Urinary bladder (tissue), 3 donors: ENCODE measurements at regions not wholly inside any gene's neighbourhood (a gene's known extent, or its start where the extent isn't known, plus 50 kb on each side); places are given as distances from the start of the nearest gene placed in this dataset.
A peak's percentile ranks its signal among the peaks of the same experiment; 100 is the strongest.

Experiments
- DNase-seq: peaks from one replicate; pipeline ENCODE4 v3.0.0-alpha.2; 2015; ENCODE audit errors: extremely low spot score
- H3K27ac ChIP-seq: one replicate; pipeline ENCODE4 v1.5.1; 2013; ENCODE audit warnings: low read depth, mild to moderate bottlenecking, moderate library complexity
- H3K36me3 ChIP-seq: one replicate; pipeline ENCODE4 v1.6.1; 2013; ENCODE audit warnings: mild to moderate bottlenecking, moderate library complexity; ENCODE audit not compliant: insufficient read depth
- H3K4me1 ChIP-seq: one replicate; pipeline ENCODE4 v1.6.1; 2013; ENCODE audit warnings: mild to moderate bottlenecking, moderate library complexity; ENCODE audit not compliant: insufficient read depth
- H3K4me3 ChIP-seq: one replicate; pipeline ENCODE4 v1.5.1; 2013; ENCODE audit warnings: low read depth, low read length
- WGBS: extraction: QIAGEN DNeasy Blood & Tissue Kit; methylation state at CpG from one replicate; pipeline ENCODE4 v1.1.7; 2013; 5-methylcytosine and 5-hydroxymethylcytosine counted together
- donor health status: healthy with polysubstance abuse.
- donor health status: healthy.

DNA sequence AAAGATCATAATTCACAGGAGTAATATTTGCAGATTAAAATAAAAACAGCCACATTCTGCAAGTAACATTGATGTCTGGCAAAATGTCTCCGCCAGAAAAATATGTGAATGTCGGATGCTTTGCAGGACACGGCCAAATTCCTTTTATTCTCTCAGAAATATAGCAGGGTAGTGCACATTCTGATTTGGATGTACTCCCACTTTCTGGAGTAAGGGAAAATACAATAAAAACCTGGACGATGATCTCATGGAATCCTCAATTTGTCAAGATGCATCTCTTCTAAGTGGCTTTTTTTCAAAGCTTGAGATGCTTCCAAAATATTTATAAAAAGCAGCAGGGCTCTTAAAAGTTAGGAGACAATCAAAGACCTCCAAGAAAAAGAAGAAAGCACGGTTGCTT, 133.3 kb downstream of the TBX5 start:
- Histone ChIP-seq H3K4me1 (no peaks in the 10 kb centered on the region), H3K36me3 (no peaks in the 10 kb centered on the region), H3K4me3 (no peak overlapping the region), H3K27ac (no peak overlapping the region)
- peak; percentile 63 for DNase-seq
- 25% methylated on average over 5 of the region's 5 CpGs for WGBS

- no peaks in the 10 kb centered on the region for H3K36me3 ChIP-seq
- H3K27ac ChIP-seq: no peak overlapping the region
- H3K4me1 ChIP-seq: no peaks in the 10 kb centered on the region
- H3K4me3 ChIP-seq: no peak overlapping the region
- WGBS: 43% methylated on average over 2 of the region's 2 CpGs
- no peak for DNase-seq
These were observed 133.9 kb downstream of the TBX5 start for GRCh38 chr12:114272071-114272470.

- 65% methylated on average over 2 of the region's 2 CpGs for WGBS
- H3K36me3 ChIP-seq: no peaks in the 10 kb centered on the region
- H3K4me1 ChIP-seq: no peaks in the 10 kb centered on the region
These were observed 136.8 kb downstream of the TBX5 start for GRCh38 chr12:114269153-114269552.

GRCh38 chr12:114266536-114266935, 139.4 kb downstream of the TBX5 start:
- WGBS: 53% methylated on average over 1 of the region's 1 CpG

More at GRCh38 chr12:114269153-114269552, 136.8 kb downstream of the TBX5 start:
- Histone ChIP-seq H3K27ac (no peak overlapping the region), H3K4me3 (no peak overlapping the region)
- no peak for DNase-seq

GRCh38 chr12:114265036-114265435, 140.9 kb downstream of the TBX5 start:
- WGBS: 89% methylated on average over 3 of the region's 3 CpGs
- H3K36me3 ChIP-seq: no peaks in the 10 kb centered on the region
- DNase-seq: no peak

More at GRCh38 chr12:114266536-114266935, 139.4 kb downstream of the TBX5 start:
- H3K4me1 ChIP-seq: no peaks in the 10 kb centered on the region
- no peak overlapping the region for H3K4me3 ChIP-seq
- no peaks in the 10 kb centered on the region for H3K36me3 ChIP-seq
- H3K27ac ChIP-seq: no peak overlapping the region
- DNase-seq: no peak

DNA sequence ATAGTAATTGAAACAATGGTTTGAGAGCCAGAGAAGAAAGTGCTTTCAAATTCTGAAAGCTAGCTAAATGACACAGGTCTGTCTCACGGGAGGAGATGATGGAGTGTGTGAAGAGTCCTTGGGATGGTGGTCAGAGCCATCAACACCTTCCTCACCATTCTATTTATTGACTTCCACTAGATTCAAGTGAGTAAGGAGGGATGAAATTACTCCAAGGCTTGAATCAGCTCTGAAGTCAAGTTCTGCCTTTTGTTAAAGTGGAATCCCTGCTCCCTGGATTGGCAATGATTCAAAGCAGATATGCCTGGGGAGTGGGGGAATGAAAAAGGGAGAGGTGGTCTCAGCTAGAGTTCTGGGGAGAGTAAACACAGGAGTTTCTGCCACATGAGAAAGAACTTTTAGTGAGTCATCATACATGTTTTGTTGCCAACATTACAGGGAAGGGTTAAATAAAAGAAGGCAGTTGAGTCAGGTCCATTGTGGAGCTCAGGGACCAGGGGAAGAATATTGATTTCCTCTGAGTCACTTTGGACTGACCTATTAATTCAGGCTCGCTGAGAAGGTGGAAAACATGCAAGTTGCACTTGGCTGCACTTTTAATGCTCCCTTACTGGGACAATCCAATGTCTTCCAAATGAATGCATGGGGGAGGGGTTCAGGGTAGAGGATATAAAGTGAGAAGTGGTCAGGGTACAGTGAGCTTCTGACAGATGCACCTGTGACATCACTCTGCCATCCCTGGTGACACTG, 142.7 kb downstream of the TBX5 start:
- no peaks in the 10 kb centered on the region for H3K4me1 ChIP-seq
- no peak overlapping the region for H3K4me3 ChIP-seq
- DNase-seq: no peak
- H3K36me3 ChIP-seq: no peaks in the 10 kb centered on the region
- 59% methylated on average over 2 of the region's 2 CpGs for WGBS
- no peak overlapping the region for H3K27ac ChIP-seq

More at GRCh38 chr12:114265036-114265435, 140.9 kb downstream of the TBX5 start:
- Histone ChIP-seq H3K27ac (no peak overlapping the region), H3K4me1 (no peaks in the 10 kb centered on the region), H3K4me3 (no peak overlapping the region)

- Histone ChIP-seq H3K4me1 (no peaks in the 10 kb centered on the region), H3K27ac (no peak overlapping the region), H3K4me3 (no peak overlapping the region), H3K36me3 (no peaks in the 10 kb centered on the region)
- DNase-seq: no peak
- WGBS: 94% methylated on average over 4 of the region's 4 CpGs
These were observed 148.3 kb downstream of the TBX5 start for GRCh38 chr12:114257687-114258086.

GRCh38 chr12:114254998-114255397, 150.9 kb downstream of the TBX5 start:
- DNase-seq: no peak
- no peaks in the 10 kb centered on the region for H3K4me1 ChIP-seq

GRCh38 chr12:114253976-114254778, 151.8 kb downstream of the TBX5 start:
- no peak overlapping the region for H3K27ac ChIP-seq
- DNase-seq: peak; percentile 21
- H3K4me1 ChIP-seq: no peaks in the 10 kb centered on the region
- no peak overlapping the region for H3K4me3 ChIP-seq
- 28% methylated on average over 4 of the region's 4 CpGs for WGBS
- H3K36me3 ChIP-seq: no peaks in the 10 kb centered on the region

More at GRCh38 chr12:114254998-114255397, 150.9 kb downstream of the TBX5 start:
- H3K4me3 ChIP-seq: no peak overlapping the region
- H3K27ac ChIP-seq: no peak overlapping the region
- no peaks in the 10 kb centered on the region for H3K36me3 ChIP-seq

DNA sequence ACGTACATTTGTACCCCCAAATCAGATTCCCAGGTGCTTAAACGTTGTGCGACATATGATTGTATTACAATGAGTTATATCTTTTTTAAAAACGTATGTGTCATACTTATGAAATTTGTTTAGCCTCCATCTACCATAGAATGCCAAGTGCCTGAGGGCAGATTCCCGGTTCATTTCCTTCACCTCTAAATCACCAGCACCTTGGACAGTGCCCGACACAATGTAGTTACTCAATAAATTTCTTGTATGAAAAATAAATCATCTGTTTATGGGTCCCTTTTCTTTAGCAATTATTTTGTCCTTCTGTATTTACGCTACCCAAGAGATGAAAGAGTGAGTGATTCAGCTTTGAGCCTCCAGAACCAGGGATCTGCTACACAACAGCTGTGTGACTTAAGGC, 157.4 kb downstream of the TBX5 start:
- Histone ChIP-seq H3K4me1 (no peaks in the 10 kb centered on the region), H3K27ac (no peak overlapping the region), H3K4me3 (no peak overlapping the region), H3K36me3 (no peaks in the 10 kb centered on the region)
- 85% methylated on average over 7 of the region's 7 CpGs for WGBS
- no peak for DNase-seq

DNA sequence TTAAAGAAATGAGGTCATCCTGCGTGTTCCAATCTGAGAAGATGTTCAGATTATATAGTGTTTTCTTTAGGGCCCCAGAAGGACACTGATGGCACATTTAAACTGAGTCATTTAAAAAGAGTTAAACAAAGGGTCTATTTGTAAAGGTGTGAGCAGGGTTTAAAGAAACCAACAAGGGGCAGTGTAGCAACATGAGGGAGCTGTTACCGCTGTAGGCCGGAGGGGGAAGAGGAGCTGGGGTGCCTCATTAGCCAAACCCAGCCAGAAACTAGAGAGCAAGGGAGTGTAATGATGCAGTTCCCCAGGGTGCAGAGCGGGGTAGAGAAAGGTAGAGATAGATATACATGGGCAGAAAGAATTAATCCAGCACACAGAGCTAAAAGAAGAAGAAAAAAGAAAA, 160.4 kb downstream of the TBX5 start:
- WGBS: 66% methylated on average over 4 of the region's 4 CpGs
- H3K27ac ChIP-seq: no peak overlapping the region
- H3K36me3 ChIP-seq: no peaks in the 10 kb centered on the region
- DNase-seq: no peak
- no peaks in the 10 kb centered on the region for H3K4me1 ChIP-seq
- H3K4me3 ChIP-seq: no peak overlapping the region

DNA sequence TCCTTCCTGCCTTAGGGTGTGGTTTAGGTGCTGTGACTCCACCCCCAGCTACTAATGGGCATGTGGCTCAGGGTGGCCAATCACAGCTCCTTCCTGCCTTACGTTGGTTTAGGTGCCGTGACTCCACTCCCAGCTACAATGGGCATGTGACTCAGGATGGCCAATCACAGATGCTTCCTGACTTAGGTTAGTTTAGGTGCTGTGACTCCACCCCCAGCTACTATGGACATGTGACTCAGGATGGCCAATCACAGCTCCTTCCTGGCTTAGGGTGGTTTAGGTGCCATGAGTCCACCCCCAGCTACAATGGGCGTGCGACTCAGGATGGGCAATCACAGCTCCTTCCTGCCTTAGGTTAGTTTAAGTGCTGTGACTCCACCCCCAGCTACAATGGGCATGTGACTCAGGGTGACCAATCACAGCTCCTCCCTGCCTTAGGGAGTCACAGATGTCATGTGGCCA, 163.9 kb downstream of the TBX5 start:
- H3K4me3 ChIP-seq: no peak overlapping the region
- WGBS: 86% methylated on average over 4 of the region's 4 CpGs
- no peaks in the 10 kb centered on the region for H3K4me1 ChIP-seq
- H3K36me3 ChIP-seq: no peaks in the 10 kb centered on the region
- no peak overlapping the region for H3K27ac ChIP-seq
- DNase-seq: no peak

DNA sequence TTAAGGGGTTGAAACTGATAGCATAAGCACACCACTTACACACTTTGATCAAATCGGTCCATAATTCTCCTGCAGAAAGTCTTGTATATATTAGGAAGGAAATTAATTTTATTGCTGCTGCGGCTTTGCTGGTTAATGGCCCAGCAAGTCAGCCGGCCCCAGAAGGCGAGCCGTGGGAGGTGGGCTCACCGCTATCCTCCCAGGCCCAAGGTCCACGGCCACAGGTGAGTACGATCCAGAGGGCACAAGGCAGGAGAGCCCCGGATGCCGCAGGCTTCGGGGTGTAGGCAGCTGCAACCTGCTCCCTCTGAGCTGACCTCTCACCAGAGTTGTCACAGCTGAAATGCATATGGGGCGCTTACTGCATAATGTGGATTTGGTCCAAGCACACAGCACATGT, 165.7 kb downstream of the TBX5 start:
- DNase-seq: no peak
- whole genome bisulfite sequencing: 50% methylated on average over 12 of the region's 12 CpGs
- Histone ChIP-seq H3K36me3 (no peaks in the 10 kb centered on the region), H3K27ac (no peak overlapping the region), H3K4me1 (no peaks in the 10 kb centered on the region), H3K4me3 (no peak overlapping the region)

GRCh38 chr12:114238808-114239207, 167.1 kb downstream of the TBX5 start:
- Histone ChIP-seq H3K4me3 (no peak overlapping the region), H3K36me3 (no peaks in the 10 kb centered on the region), H3K27ac (no peak overlapping the region), H3K4me1 (no peaks in the 10 kb centered on the region)
- 21% methylated on average over 5 of the region's 5 CpGs for WGBS
- DNase-seq: peak; percentile 14
